DMS53 treated with DMSO at 0.1 percent for 48 hours (cell line): ENCODE measurements at regions not wholly inside any gene's neighbourhood (a gene's known extent, or its start where the extent isn't known, plus 50 kb on each side); places are given as distances from the start of the nearest gene placed in this dataset.
"Not testable (repeated sequence)": the region's sequence is repeated elsewhere in the genome, so short reads cannot be mapped to it uniquely, and the experiment has no call there.

Experiments
- DNase-seq: peaks from one replicate; lab custom pipeline; 2025; ENCODE audit not compliant: unreplicated experiment; lab: John Stamatoyannopoulos, UW

DNA sequence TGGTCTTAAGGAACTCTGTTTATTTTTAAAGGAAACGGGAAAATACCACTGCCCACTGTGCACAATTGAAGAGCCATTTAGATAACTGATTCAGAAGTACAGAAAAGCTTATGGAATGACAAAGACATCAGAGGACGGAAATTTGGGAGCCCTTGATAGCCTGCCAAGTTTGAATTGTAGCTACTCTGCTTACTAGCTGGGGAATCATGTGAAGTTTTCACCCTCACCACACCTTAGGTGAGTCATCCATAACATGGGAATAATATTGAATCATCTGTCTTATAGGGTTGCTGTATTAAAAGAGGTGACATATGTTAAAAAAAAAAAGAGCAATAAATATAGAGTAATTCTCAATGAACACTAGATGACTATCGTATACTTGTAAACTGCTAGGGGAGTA, 1104.2 kb downstream of the GATA3 start:
- no peak for DNase-seq

DNA sequence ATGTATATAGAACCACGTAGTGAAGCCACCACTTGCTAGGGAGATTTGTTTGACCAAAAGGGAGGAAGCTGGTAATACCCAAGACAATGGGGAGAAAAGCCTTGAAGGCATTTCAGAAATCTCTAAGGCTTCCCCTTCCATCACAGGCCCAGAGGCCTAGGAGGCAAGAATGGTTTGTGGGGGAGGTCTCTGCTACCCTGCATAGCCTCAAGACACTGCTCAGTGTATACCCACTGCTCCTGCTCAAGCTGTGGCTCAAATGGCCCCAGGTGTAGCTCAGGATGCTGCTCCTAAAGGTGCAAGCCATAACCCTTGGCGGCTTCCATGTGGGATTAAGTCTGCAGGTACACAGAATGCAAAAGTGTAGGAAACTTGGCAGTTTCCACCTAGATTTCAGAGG, 1105.8 kb downstream of the GATA3 start:
- DNase-seq, result no peak

DNA sequence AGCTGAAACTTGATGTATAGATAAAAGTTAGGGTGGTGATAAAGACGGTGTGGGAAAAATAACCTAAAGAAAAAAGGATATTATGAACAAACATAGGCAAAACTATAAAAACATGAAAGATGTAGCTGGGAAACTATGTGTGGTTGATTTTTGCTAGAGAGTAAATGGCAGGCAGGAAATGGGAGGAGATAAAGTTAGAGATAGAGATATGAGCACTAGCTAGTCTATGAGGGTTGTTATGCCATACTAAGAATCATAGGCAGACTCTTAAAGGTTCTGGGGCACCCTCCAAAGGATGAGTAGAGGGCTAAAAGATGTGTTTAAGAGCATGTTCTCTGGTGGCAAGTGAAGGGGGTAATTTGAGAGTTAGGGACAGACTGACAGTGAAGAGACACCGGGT, 1109.2 kb downstream of the GATA3 start:
- no peak for DNase-seq

DNA sequence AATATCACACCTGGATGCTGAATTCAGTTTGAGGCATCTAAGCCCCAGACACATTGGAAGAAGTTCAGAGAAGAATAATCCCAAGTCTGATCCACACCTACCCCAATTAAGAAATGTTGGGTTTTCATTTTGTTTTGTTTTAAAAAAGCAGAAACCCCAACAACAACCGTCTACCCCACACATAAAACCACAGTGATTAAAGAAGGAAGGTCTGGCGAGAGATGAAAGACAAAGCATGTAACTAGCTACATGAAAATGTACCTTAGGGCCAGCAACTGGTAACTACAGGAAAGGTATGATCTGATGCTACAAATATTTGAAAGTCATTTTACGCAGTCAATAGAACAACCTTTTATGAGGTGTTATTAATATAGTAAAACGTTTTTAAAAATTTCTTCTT, 1112.3 kb downstream of the GATA3 start:
- no peak for DNase-seq

DNA sequence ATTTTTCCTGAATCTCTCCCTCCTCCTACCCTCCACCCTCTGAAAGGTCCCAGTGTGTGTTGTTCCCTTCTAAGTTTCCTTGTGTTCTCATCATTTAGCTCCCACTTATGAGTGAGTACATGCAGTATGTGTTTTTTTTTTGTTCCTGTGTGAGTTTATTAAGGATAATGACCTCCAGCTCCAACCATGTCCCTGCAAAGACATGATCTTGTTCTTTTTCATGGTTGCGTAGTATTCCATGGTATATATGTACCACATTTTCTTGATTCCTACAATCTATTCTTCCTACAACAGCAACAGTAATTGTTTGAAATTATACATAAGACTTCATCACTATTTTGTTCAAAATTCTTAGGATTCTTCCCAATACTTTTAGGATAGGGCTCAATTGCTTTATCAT, 1117.8 kb downstream of the GATA3 start:
- DNase-seq, result no peak

DNA sequence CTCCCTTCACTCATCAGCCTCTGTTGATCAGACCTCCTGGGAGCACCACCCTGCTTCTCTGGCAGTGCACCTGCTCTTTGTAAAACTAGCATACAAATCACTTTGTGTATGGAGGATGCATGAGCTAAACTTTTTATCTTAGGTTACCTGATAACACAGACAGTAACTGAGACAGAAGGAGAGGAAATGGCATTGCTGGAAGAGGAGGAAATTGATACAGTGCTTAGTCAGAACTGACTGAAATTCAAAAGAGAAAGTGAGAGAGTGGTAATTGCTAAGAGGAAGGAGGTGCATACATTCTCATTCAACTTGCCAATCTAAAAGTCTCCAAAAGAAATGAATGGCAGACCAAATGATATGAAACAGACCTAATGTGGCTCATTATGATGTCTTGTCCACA, 1120.7 kb downstream of the GATA3 start:
- no peak for DNase-seq

DNA sequence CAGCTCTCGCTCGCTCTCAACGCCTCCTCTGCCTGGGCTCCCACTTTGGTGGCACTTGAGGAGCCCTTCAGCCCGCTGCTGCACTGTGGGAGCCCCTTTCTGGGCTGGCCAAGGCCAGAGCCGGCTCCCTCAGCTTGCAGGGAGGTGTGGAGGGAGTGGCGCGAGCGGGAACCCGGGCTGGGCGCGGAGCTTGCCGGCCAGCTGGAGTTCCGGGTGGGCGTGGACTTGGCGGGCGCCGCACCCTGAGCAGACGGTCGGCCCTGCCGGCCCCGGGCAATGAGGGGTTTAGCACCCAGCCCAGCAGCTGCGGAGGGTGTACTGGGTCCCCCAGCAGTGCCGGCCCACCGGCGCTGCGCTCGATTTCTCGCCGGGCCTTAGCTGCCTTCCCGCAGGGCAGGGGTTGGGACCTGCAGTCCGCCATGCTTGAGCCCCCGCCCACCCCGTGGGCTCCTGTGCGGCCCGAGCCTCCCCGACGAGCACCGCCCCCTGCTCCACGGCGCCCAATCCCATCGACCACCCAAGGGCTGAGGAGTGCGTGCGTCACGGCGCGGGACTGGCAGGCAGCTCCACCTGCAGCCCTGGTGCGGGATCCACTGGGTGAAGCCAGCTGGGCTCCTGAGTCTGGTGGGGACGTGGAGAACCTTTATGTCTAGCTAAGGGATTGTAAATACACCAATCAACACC, 1128.9 kb downstream of the GATA3 start:
- not testable (repeated sequence) for DNase-seq

DNA sequence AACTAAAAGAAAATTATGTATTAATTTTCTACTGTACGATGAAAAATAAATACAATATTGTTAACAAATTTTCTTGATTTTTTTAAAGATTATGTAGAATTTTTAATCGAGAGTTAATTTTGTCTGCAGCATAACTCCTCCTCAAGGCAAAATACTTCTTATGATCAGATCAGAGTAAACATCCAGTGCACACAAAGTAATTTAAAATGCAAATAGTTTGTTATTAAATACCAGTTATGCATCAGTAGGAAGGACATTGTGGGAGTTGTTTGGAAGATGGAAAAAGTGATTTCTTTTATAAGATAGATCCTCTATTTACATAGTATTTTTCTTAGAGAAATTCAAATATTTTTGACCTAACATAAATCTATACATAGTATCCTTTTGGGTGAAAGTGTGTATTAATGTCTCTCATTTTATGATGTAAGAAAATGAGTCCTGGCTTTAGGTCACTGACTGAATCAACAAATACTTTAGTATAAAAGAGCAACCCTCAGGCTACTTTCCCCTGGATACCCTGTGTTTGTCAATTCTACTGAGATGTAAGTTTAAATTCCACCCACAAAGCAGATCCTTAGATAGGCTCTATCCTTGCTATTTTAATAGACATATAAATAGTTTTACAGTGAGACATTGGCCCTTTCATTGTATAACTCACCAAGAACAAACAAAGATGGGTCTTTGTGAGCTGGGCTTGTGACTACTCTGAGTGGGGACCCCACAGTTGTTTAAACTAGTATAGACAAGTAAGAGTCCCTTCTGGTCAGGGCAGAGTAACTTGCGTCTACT, 1133.7 kb downstream of the GATA3 start:
- no peak for DNase-seq

DNA sequence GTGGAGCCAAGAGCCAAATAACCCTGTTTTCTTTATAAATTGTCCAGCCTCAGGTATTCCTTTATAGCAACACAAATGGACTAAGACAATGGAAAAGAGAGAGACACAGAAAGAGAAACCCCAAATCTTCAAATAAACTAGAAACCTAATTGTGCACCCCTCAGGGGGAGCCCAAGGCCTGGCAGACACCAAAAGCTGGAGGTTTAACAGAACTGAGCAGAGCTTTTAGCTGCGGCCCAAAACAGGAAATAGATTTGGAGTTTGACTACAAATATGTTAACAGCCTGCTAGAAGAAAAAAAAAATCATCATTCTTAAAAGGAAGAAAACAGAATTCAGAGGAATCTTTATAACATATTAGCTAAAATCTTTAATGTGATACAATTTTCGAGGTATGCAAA, 1135.0 kb downstream of the GATA3 start:
- DNase-seq, result no peak

DNA sequence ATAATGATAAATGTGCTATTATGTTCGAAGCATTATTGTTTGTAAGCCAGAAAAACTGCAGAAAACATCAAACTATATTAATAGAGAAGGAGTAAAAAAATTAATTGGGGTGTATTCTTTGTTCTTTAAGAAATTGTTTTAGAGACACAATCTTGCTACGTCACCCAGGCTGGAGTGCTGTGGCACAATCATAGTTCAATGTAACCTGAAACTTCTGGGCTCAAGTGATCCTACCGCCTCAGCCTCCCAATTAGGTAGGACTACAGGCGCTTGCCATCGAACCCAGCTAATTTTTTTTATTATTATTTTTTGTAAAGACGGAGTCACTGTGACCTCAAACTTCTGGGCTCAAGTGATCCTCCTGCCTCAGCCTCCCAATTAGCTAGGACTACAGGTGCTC, 1138.6 kb downstream of the GATA3 start:
- no peak for DNase-seq

DNA sequence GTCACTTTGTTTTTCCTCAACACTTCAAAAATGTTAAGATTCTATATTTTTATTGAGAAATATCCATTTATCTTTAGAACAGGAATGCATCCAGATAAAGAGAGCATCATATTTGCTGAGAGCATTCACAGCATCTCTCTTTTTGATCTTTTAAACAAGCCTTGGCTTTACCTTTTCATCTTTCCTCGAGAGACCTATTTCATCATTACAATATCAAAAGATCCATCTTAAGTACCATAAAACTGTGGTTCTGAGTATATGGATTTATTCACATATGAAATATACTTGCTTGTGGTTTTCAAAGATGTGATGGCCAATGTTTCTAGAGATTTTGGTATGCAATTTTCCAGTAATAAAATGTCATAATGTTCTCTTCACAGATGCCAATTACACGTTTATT, 1140.9 kb downstream of the GATA3 start:
- DNase-seq, result no peak

DNA sequence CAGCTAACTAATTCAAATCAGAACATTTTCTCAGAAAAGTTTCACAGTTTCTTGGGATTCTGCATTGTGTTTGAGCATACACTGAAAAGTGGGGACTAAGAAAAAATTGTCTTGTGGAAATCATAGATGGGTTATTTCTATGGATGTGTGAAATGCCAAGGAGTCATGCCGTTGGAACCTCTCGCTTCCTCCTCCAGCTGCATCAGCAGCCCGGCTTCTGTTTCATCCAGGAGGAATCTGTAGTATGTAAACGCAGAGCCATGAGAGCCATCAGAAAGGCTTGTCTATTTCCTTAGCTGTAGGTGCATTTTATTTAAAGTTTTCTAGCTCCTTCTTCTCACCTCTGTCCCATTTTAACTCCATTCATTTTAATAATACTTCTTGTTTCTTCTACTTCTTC, 1144.1 kb downstream of the GATA3 start:
- DNase-seq, result no peak

DNA sequence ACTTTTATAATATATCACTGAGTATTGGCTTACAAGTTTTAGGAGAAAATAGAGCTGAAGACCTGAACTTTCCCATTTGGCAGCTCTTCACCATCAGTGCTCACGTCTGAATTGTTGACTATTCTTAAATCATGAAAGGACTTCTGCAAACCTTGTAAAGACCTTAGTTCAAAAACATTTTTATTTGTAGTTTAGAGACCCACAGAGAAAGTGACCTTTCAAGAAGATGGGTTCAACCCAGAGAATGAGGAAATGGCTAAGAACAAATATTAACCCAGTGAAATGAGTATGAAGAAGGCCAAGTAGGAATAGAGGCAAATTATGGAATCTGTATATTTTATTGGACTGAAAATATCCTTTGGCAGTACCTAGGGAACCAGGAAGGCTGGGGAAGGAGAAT, 1151.1 kb downstream of the GATA3 start:
- DNase-seq, result no peak

DNA sequence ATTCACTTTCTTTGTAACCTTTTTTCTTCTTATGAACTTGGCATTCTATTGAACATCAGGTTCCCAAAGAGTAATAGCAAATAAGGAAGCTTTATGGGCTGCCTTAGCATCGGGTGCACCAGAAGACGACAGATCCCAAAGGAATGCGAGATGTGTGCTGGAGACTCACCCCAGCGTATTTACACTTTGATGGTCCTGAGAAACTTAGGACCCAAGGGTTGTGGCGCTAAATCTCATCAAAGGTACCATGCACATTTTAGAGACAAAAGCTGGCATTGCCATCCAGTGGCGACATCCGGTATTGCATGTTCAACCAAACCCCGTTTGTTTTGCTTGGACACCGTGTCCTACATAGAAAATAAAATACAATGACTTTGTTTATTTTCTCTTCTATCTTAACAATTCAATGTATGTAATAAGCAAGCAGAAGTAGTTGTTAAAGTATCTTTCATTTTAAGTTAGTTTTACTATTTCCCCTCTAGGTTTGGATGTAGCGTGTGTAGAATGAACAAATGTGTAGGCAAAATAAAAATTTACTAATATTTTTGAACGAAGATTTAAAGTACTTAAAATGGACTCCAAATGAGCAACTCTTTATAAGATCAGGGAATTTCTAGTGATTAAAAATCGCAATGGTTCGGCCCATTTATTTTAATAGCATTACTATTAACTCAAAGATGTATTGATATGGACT, 1154.8 kb downstream of the GATA3 start:
- DNase-seq, result peak; percentile 6

DNA sequence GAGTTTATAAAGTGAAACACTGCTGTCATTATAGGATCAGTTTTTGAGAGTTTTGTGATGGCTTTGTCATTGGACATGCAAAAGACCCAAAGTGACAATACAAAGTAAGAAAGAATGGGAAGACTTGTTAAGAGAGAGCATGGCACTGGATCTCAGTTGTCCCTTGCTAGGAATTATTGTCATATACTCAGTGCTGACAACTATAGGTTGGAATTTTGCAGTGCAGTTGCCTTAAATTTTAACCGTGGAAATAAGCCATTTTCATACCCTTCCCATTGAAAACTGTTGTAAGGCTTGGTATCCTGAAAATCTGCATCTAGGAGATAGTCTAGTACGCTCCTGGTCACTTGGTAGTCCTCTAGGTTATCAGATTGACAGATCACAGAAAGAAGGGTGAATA, 1156.7 kb downstream of the GATA3 start:
- no peak for DNase-seq

DNA sequence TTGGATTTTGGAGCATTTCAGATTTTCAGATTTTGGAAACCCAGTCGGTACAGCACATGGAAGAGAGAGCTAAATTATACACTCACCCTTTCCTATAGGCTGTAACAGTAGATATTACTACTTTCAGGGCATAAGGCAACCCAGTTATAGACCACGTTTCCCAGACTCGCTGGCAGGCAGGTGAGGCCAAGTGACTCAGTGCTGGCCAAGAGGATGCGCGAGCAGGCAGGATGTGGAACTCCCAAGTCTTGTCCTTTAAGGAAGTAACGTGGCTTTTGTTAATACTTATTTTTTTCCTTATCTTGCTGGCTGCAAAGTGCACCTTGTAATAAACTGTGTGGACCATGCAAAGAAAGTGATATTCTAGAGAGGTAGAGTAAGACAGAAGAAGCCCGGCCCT, 1160.1 kb downstream of the GATA3 start:
- no peak for DNase-seq

DNA sequence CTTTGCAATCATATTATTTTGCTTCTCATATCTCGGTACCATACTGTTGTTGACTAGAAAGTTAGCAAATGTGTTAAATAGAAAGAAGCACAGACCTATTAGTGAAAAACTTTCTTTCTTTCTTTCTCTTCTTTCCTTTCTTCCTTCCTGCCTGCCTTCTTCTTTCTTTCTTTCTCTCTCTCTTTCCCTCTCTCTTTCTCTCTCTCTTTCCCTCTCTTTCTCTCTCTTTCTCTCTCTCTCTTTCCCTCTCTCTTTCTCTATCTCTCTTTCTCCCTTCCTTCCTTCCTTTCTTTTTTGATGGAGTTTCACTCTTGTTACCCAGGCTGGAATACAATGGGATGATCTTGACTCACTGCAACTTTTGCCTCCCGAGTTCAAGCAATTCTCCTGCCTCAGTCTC, 1160.6 kb downstream of the GATA3 start:
- no peak for DNase-seq

DNA sequence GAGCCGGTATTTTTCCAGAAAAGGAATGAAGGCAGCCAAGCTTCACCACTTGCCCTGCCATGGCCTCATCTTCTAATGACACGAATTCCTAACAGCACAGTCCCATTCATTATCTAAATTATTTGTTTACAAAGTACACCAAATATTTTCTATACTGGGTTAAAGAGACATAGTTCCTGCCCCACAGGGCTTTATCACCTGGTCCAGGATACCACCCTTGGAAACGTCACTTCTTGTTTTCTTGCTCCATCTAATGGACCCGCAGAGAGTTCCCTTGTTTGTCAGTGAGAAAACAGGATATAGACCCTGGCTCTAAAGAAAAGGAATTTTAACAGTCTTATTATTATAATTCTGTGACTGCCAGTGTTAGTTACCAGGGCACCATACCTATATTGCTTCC, 1165.4 kb downstream of the GATA3 start:
- DNase-seq, result no peak

DNA sequence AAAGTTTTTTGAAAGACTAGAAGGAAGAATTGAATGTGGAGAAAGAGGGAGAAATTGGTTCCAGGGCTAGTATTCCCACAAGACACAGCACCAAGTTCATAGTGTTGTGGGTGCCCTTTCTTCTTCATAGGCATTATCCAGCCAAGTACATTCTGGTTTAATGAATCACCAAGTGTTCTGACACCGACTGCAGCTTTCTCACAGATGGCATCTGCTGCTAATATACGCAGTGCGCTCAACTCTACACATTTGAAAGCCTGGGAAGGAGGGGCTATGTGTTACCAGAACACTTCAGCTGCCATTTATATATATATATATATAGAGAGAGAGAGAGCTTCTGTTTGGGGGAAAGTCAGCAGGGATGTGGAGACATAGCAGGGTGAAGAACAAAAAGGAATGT, 1168.4 kb downstream of the GATA3 start:
- DNase-seq, result no peak

DNA sequence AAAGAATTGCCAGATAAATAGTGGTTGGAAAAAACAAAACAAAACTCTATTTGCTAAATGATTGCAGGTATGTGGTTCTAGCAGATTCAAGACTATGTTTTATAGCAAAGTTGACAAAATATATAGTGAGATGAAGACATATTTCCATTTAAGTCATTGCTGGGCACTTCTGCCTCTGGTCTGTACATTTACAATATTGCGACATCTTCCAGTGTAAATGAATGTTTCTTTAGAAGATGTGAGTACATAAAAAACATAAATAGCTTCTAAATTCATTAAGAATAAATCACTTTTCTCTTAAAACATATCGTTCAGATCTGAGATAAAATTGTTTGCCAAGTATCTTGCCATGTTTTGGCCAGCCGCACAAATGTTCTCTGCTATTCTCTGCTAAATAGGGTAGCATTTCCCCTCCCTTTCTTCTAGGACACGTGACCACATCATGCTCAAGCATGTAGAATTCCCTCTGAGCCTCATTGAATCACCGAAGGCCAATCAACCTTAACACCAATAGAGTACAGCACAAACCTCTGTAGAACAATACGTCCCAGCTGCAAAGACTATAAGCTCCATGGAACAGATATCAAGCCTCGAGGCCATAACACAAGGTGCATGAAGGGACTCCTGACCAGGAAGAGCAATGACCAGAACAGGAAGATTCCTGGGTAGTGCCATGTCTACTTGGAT, 1173.3 kb downstream of the GATA3 start:
- no peak for DNase-seq

DNA sequence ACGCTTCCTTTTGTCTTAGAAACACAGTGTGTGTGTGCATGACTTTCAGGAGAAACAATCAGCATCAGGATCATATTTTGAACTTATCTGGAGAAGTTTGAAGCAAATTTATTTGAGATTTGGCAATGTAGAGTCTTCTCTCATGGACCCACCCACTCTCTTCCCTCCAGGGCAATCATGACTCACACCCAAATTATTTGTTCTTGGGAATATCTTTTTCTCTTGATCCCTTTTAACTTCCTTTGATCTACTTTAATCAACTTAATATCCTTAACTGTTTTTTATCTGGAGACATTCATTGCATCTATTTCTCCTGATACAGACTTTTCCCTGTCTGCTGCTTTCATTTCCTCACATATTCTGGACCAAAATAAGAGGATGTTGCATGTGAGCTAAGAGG, 1174.3 kb downstream of the GATA3 start:
- DNase-seq, result no peak
